H1 (cell line): ENCODE measurements at regions not wholly inside any gene's neighbourhood (a gene's known extent, or its start where the extent isn't known, plus 50 kb on each side); places are given as distances from the start of the nearest gene placed in this dataset.

Source experiments
- CTCF ChIA-PET: fragments of 300-600 bp; sonication (Branson Sonifier 250); formaldehyde crosslinking; loops from one replicate; lab custom pipeline; 2021; ENCODE audit not compliant: partially characterized antibody; lab: Charles Lee
- POLR2A ChIA-PET: fragments of 300-600 bp; sonication (Branson Sonifier 250); formaldehyde crosslinking; loops from one replicate; lab custom pipeline; 2021; ENCODE audit warnings: inconsistent platforms; ENCODE audit not compliant: partially characterized antibody; lab: Charles Lee
- DNase-seq, 2 experiments: peaks; one replicate each; pipeline versions ENCODE4 v3.0.0 to v3.0.0-alpha.2; 2010 to 2022; ENCODE audit warnings: low spot score in 2 of 2, low read depth in 1 of 2, mixed read lengths in 1 of 2
- FAIRE-seq: peaks from 2 replicates; lab custom pipeline; 2011; peaks lifted over from hg19 to GRCh38; lab: Jason Lieb, UNC
- H2AFZ ChIP-seq: 2 replicates; pipeline ENCODE4 v1.8.1; 2012; ENCODE audit warnings: low read length, inconsistent platforms
- H2AK5ac ChIP-seq: 2 replicates; pipeline ENCODE4 v1.6.1; 2013; ENCODE audit warnings: low read depth, low read length
- H2BK120ac ChIP-seq: replicated peaks from 2 replicates; pipeline ENCODE3; 2013; ENCODE audit warnings: low read depth, low read length, inconsistent platforms
- H2BK12ac ChIP-seq: 2 replicates; pipeline ENCODE4 v1.6.1; 2013; ENCODE audit warnings: low read depth, low read length
- H2BK15ac ChIP-seq: 2 replicates; pipeline ENCODE4 v1.6.1; 2013; ENCODE audit warnings: low read length
- H2BK20ac ChIP-seq: 2 replicates; pipeline ENCODE4 v1.6.1; 2013; ENCODE audit warnings: low read length
- H2BK5ac ChIP-seq: 2 replicates; pipeline ENCODE4 v1.6.1; 2013; ENCODE audit warnings: low read depth, low read length
- H3K14ac ChIP-seq: 2 replicates; pipeline ENCODE4 v1.6.1; 2013; ENCODE audit warnings: inconsistent platforms; ENCODE audit not compliant: insufficient read length
- H3K18ac ChIP-seq: 2 replicates; pipeline ENCODE4 v1.6.1; 2013; ENCODE audit warnings: low read length; ENCODE audit errors: extremely low read depth
- H3K23ac ChIP-seq: 2 replicates; pipeline ENCODE4 v1.6.1; 2013; ENCODE audit warnings: inconsistent platforms; ENCODE audit not compliant: insufficient read length
- H3K23me2 ChIP-seq: 2 replicates; pipeline ENCODE4 v1.6.1; 2013; ENCODE audit warnings: low read depth, low read length
- H3K27ac ChIP-seq: 2 replicates; pipeline ENCODE4 v1.6.1; 2011; ENCODE audit warnings: low read depth, low read length, inconsistent platforms
- H3K27me3 ChIP-seq, 4 experiments: replicated peaks in 1 of 4; 1 replicate in 1 of 4; 2 replicates in 3 of 4; pipeline versions ENCODE4 v1.6.1 to v1.8.1; 2011 to 2013; ENCODE audit warnings: low read length in 3 of 4, mild to moderate bottlenecking in 3 of 4, inconsistent platforms in 2 of 4, mixed read lengths in 2 of 4, moderate library complexity in 1 of 4; ENCODE audit not compliant: control insufficient read depth in 3 of 4, insufficient read depth in 3 of 4; ENCODE audit errors: extremely low read depth in 1 of 4
- H3K36me3 ChIP-seq, 4 experiments: 2 replicates each; pipeline versions ENCODE4 v1.6.1 to v1.8.1; 2011 to 2013; ENCODE audit warnings: mild to moderate bottlenecking in 4 of 4, low read length in 3 of 4, moderate library complexity in 2 of 4, control low read depth in 1 of 4, inconsistent platforms in 1 of 4; ENCODE audit not compliant: insufficient read depth in 4 of 4, control insufficient read depth in 2 of 4
- H3K4ac ChIP-seq: replicated peaks from 2 replicates; pipeline ENCODE3; 2013; ENCODE audit warnings: low read length, low read depth, mixed read lengths, inconsistent platforms; ENCODE audit not compliant: insufficient read length
- H3K4me1 ChIP-seq, 4 experiments: replicated peaks in 1 of 4; 1 replicate in 1 of 4; 2 replicates in 3 of 4; pipeline versions ENCODE4 v1.6.1 to v1.8.1; 2011 to 2013; ENCODE audit warnings: low read length in 3 of 4, inconsistent platforms in 2 of 4, mixed read lengths in 1 of 4; ENCODE audit not compliant: insufficient read depth in 4 of 4, control insufficient read depth in 3 of 4
- H3K4me2 ChIP-seq, 2 experiments: 2 replicates each; pipeline versions ENCODE4 v1.6.1 to v1.8.1; 2011 to 2013; ENCODE audit warnings: low read depth in 2 of 2, low read length in 2 of 2, control low read depth in 1 of 2, inconsistent platforms in 1 of 2, mild to moderate bottlenecking in 1 of 2; ENCODE audit not compliant: insufficient read depth in 1 of 2
- H3K4me3 ChIP-seq, 4 experiments: fragments of 200-600, 300-600 bp in 1 of 4; sonication (generic), shearing (Covaris generic), sonication (Bioruptor Twin) in 1 of 4; 2 replicates each; pipeline versions ENCODE4 v1.5.1 to v1.8.1; 2011 to 2016; ENCODE audit warnings: low read length in 4 of 4, low read depth in 3 of 4, control low read depth in 2 of 4, inconsistent platforms in 2 of 4, mild to moderate bottlenecking in 2 of 4, mixed read lengths in 1 of 4, moderate library complexity in 1 of 4; ENCODE audit not compliant: insufficient read depth in 2 of 4; ENCODE audit errors: extremely low read depth in 1 of 4
- H3K56ac ChIP-seq: replicated peaks from 2 replicates; pipeline ENCODE3; 2013; ENCODE audit warnings: low read depth, mild to moderate bottlenecking, mixed read lengths, low read length, inconsistent platforms; ENCODE audit not compliant: insufficient read length
- H3K79me1 ChIP-seq: 2 replicates; pipeline ENCODE4 v1.6.1; 2013; ENCODE audit warnings: low read depth, low read length, control low read depth
- H3K79me2 ChIP-seq, 2 experiments: 2 replicates each; pipeline versions ENCODE4 v1.6.1 to v1.8.1; 2012 to 2013; ENCODE audit warnings: low read length in 2 of 2, mild to moderate bottlenecking in 2 of 2, inconsistent platforms in 1 of 2; ENCODE audit not compliant: insufficient read depth in 2 of 2, control insufficient read depth in 1 of 2
- H3K9ac ChIP-seq, 4 experiments: replicated peaks in 1 of 4; 1 replicate in 1 of 4; 2 replicates in 3 of 4; pipeline versions ENCODE4 v1.6.1 to v1.8.1; 2011 to 2013; ENCODE audit warnings: low read depth in 3 of 4, low read length in 3 of 4, control low read depth in 2 of 4, mild to moderate bottlenecking in 2 of 4, moderate library complexity in 2 of 4, inconsistent platforms in 1 of 4; ENCODE audit errors: extremely low read depth in 1 of 4
- H3K9me3 ChIP-seq, 2 experiments: 2 replicates each; pipeline versions ENCODE4 v1.6.1 to v1.8.1; 2012 to 2013; ENCODE audit warnings: mild to moderate bottlenecking in 2 of 2, moderate library complexity in 2 of 2, control low read depth in 1 of 2, inconsistent platforms in 1 of 2, low read depth in 1 of 2, low read length in 1 of 2, mixed read lengths in 1 of 2; ENCODE audit not compliant: insufficient read depth in 2 of 2
- H4K20me1 ChIP-seq, 2 experiments: replicated peaks in 1 of 2; 2 replicates each; pipeline versions ENCODE3 to v1.8.1; 2011 to 2013; ENCODE audit warnings: inconsistent platforms in 2 of 2, low read length in 2 of 2, mild to moderate bottlenecking in 1 of 2; ENCODE audit not compliant: insufficient read depth in 2 of 2, control insufficient read depth in 1 of 2
- H4K5ac ChIP-seq: 2 replicates; pipeline ENCODE4 v1.6.1; 2013; ENCODE audit warnings: low read length, low read depth, mixed read lengths, inconsistent platforms; ENCODE audit not compliant: insufficient read length
- H4K8ac ChIP-seq: 2 replicates; pipeline ENCODE4 v1.8.0; 2013; ENCODE audit warnings: mild to moderate bottlenecking, moderate library complexity, low read length, inconsistent platforms; ENCODE audit not compliant: insufficient read depth; ENCODE audit errors: extremely low read depth
- H4K91ac ChIP-seq: replicated peaks from 2 replicates; pipeline ENCODE3; 2013; ENCODE audit warnings: low read length, mixed read lengths, inconsistent platforms; ENCODE audit not compliant: insufficient read length
- JUND ChIP-seq: IDR thresholded peaks from 2 replicates; pipeline ENCODE4 v1.6.1; 2011; ENCODE audit warnings: mild to moderate bottlenecking, improper control_type of control experiment, low read length
- MAFK ChIP-seq: IDR thresholded peaks from 2 replicates; pipeline ENCODE4 v1.6.1; 2012; ENCODE audit warnings: low read depth, mild to moderate bottlenecking, improper control_type of control experiment, low read length
- TBP ChIP-seq: IDR thresholded peaks from 2 replicates; pipeline ENCODE4 v1.6.1; 2011; ENCODE audit warnings: low read depth, low read length, improper control_type of control experiment
- TCF12 ChIP-seq: IDR thresholded peaks from 2 replicates; pipeline ENCODE4 v1.6.1; 2011; ENCODE audit warnings: low read depth, mild to moderate bottlenecking, low read length
- WGBS, 2 experiments: shearing (Covaris generic) in 1 of 2; methylation state at CpG; one replicate each; pipeline versions ENCODE4 v1.1.6 to v1.1.7; 2013 to 2015; ENCODE audit warnings: low lambda C conversion rate in 2 of 2, mixed read lengths in 2 of 2, inconsistent platforms in 1 of 2, low coverage in 1 of 2, missing lambda C conversion rate in 1 of 2; ENCODE audit not compliant: insufficient replicate concordance in 2 of 2, insufficient coverage in 1 of 2, insufficient read length in 1 of 2; ENCODE audit errors: extremely low coverage in 1 of 2, missing lambda C conversion rate in 1 of 2; 5-methylcytosine and 5-hydroxymethylcytosine counted together

- 87% methylated on average over 2 of the region's 2 CpGs; no CpG with 5 or more reads in 1 of the 2 experiments for WGBS, 2 experiments
- Histone ChIP-seq H3K27ac (no peak overlapping the region), H2AK5ac (no peak overlapping the region), H2BK15ac (no peak overlapping the region), H3K56ac (no peak overlapping the region), H2BK12ac (no peak overlapping the region), H2BK20ac (no peak overlapping the region), H3K9me3 (no peaks in the 10 kb centered on the region), H3K4me3 (no peak overlapping the region), H3K9ac (no peak overlapping the region), H4K5ac (no peak overlapping the region), H3K79me2 (no peaks in the 10 kb centered on the region), H2BK120ac (no peak overlapping the region), H3K4me1 (no peaks in the 10 kb centered on the region), H3K23me2 (no peaks in the 10 kb centered on the region), H4K91ac (no peak overlapping the region), H2BK5ac (no peak overlapping the region), H3K27me3 (no peaks in the 10 kb centered on the region), H3K36me3 (no peaks in the 10 kb centered on the region), H3K4me2 (no peak overlapping the region), H2AFZ (no peak overlapping the region), H3K18ac (no peak overlapping the region), H3K4ac (no peak overlapping the region), H3K23ac (no peak overlapping the region), H3K14ac (no peak overlapping the region), H4K20me1 (no peaks in the 10 kb centered on the region), H3K79me1 (no peaks in the 10 kb centered on the region), H4K8ac (no peak overlapping the region)
- DNase-seq (no peak), FAIRE-seq (no peak)
- ChIA-PET POLR2A (no interaction called here), CTCF (no interaction called here)
- TF ChIP-seq TBP = no peak
- TF ChIP-seq JUND = peak; percentile 80; the same call in 1 of the 2 replicates
- TF ChIP-seq MAFK = no peak
- TF ChIP-seq TCF12 = no peak
Observed at GRCh38 chr2:125405816-125406215, 1250.1 kb upstream of the GYPC start.
